ENCODE measurements at regions not wholly inside any gene's neighbourhood (a gene's known extent, or its start where the extent isn't known, plus 50 kb on each side); places are given as distances from the start of the nearest gene placed in this dataset.

- H3K36me3 ChIP-seq (ENCODE audit: control insufficient read depth in 2 of 2, insufficient read depth in 2 of 2, low read length in 1 of 2) = no peaks in the 10 kb centered on the region
- DNase-seq (ENCODE audit: low read depth, low spot score) (no peak), ATAC-seq (no peak), FAIRE-seq (no peak)
- no peak for TF ChIP-seq NR2C2 (IDR thresholded peaks at IDR 0.05; ENCODE audit: borderline replicate concordance, control insufficient read depth, insufficient read length, low read depth)
- no peak for TF ChIP-seq BRCA1 (IDR thresholded peaks at IDR 0.05; ENCODE audit: low read depth, low read length)
- no peak for TF ChIP-seq KDM1A (IDR thresholded peaks at IDR 0.05; ENCODE audit: borderline replicate concordance)
- TF ChIP-seq CEBPZ (IDR thresholded peaks at IDR 0.05; ENCODE audit: low read depth, low read length) = no peak
- TF ChIP-seq CREB1 (IDR thresholded peaks at IDR 0.05; ENCODE audit: low read depth) = no peak
- H3K4me2 ChIP-seq (ENCODE audit: control insufficient read depth, insufficient read depth) = no peak overlapping the region
- no peaks in the 10 kb centered on the region; the same call in 2 of the 3 replicates for H3K9me3 ChIP-seq (replicated peaks; ENCODE audit: control insufficient read depth, insufficient read depth, low read length)
- H3K4me3 ChIP-seq = no peak overlapping the region
- ChIA-PET RAD21 (ENCODE audit: unreplicated experiment) (no interaction called here), POLR2A (no interaction called here), SMC1A (ENCODE audit: uncharacterized antibody, unreplicated experiment) (interaction anchor here (0.8 to 1.6 kb wide), 2 partner anchors 9 to 364 kb away, joined by 3 to 4 read pairs; no protein-coding TSS in a partner anchor), CTCF (no interaction called here)
- WGBS (ENCODE audit: insufficient coverage, insufficient replicate concordance, low lambda C conversion rate, missing lambda C conversion rate) = 29% methylated on average over 3 of the region's 3 CpGs
- no peak overlapping the region for H3K27ac ChIP-seq (ENCODE audit: control insufficient read depth, insufficient read depth)
- no peaks in the 10 kb centered on the region for H3K27me3 ChIP-seq (replicated peaks in 1 of 2; ENCODE audit: control insufficient read depth in 2 of 2, insufficient read depth in 2 of 2, low read length in 1 of 2)
- no peaks in the 10 kb centered on the region for H4K20me1 ChIP-seq (ENCODE audit: control insufficient read depth, insufficient read depth)
- intact Hi-C loops (cut with micrococcal nuclease; ENCODE audit: unreplicated experiment) (no loop called here), in situ Hi-C loops (cut with MboI) (no loop called here)
- no peak overlapping the region for H2AFZ ChIP-seq (ENCODE audit: control insufficient read depth, low read depth, low read length)
- BruUV-seq (replicated peaks) = no TSS peak
- H3K4me1 ChIP-seq (ENCODE audit: control insufficient read depth, insufficient read depth, low read length) = no peaks in the 10 kb centered on the region
- no peaks in the 10 kb centered on the region for H3K79me2 ChIP-seq (ENCODE audit: control insufficient read depth, insufficient read depth, low read length)
- no peak overlapping the region for H3K9ac ChIP-seq (ENCODE audit: control insufficient read depth, insufficient read depth, low read length)
Measured at GRCh38 chr11:26909515-26909914, 84.4 kb upstream of the FIBIN start.

Measured in GM12878 (cell line).